GM21526 (cell line): ENCODE measurements at regions not wholly inside any gene's neighbourhood (a gene's known extent, or its start where the extent isn't known, plus 50 kb on each side); places are given as distances from the start of the nearest gene placed in this dataset.
"Not testable (repeated sequence)": the region's sequence is repeated elsewhere in the genome, so short reads cannot be mapped to it uniquely, and the experiment has no call there.

Experiments used
- ATAC-seq: cut with Tn5 transposase; IDR thresholded peaks from one replicate; pipeline ENCODE4 v1.9.1; 2021; ENCODE audit warnings: moderate library complexity; ENCODE audit not compliant: unreplicated experiment, low FRiP score

DNA sequence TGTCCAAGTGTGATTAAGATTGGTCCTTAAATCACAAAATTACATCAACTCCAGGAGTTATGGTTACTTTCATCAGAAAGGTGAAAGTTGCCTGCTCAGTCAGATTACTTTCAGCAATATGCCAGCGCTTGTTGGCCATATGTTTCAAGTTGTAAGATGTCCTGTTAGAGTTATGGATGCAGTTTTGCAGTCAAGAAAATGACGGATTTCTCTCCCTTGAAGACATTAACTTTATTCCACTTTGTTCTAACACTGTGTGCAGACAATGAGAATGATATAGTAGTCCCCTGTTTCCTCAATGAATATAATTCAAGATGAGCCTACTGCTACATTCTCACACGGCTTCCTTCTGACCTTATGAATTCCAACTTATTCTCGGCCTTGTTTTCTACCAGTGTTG is 295.0 kb upstream of the ADGRL3 start:
- no peak for ATAC-seq

DNA sequence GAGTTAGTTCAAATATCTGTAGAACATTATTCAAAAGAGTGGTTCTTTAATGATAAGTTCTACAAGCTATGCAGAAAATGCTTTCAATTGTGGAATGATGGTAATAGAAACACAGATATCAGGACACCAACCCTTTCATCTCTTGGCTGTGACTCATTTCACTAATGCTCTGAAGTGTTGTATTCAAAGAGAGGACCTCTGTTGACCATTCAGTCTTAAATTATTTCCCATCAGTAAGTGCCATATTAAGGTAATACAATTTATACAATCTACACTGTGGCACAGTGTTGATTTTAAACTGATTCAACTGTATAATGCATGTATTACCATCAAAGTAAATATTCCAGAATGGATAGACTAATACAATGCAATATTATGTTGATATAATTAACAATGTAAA is 289.0 kb upstream of the ADGRL3 start:
- ATAC-seq, result no peak

DNA sequence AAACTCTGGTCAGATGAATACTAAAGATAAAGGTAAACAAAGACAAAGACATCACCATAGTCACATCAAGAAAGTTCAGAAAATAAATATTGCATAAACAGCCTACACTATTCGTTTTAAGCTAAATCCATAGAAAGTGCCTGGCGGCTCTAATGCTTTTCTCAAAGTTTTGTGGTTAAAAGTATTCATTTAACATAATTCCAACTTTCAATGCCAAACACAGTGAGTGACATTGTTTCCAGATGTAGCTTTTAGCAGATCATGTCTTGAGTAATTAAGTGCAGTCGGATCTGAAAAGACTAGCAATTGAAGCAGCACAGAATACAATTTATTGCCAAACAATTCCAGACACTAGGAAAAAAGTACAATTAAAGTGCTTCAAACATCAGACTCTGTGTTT is 287.1 kb upstream of the ADGRL3 start:
- ATAC-seq, result no peak

DNA sequence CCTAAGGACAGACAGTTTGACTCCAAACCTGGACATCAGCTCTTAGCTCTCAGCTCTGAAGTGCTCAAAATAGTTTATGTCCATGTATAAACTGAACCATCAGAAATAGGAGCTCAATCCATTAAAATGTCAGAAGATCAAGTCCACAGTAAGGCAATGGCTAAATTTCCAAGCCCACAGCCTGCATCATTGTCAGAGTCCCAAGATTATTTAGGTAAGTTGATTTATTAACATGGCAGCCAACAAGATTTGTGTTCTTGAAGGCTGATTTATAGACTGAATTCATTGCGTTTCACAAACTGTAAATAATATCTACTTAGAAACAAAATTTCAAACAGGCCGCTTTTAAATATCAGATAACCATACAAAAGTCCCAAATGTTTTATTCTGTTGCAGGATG is 286.5 kb upstream of the ADGRL3 start:
- no peak for ATAC-seq

GRCh38 chr4:60921735-60922134 is 278.4 kb upstream of the ADGRL3 start:
- ATAC-seq, result not testable (repeated sequence)

DNA sequence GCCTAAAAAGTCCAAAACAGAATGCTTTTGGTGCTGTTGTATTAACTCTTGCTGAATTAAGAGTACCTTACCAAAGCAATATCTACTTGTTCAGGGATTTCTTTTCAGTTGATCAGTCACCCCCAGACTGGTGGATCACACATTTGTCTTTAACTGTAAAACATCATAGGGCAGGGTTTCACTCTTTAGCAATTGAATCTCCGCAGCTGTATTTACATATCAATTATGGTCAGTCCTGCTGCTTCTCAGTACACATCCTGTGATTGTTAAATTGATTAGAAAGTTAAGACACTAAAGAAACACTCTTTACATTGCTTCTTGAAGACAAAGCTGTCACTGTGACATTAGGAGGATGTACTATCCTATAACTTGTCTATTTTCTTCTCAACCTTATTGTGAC is 277.1 kb upstream of the ADGRL3 start:
- no peak for ATAC-seq

DNA sequence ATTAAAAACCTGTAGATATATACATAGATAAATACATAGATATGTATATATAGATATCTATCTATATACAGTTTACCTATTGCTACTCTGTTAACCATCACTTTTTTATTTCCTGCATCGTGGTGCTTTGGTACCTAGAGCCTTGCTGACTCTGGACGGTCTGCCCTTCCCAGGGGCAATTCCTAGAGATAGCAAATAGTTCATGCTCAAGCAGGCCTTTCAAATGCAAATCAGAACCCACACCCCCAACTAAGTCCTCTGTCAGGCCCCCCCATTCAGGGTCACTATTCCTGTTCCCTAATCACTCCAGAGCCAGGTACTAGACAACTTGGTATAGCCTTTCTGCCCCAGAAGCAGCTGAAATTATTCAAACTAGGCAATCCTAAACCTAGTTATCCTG is 273.5 kb upstream of the ADGRL3 start:
- no peak for ATAC-seq

GRCh38 chr4:60930866-60931265 is 269.3 kb upstream of the ADGRL3 start:
- no peak for ATAC-seq

DNA sequence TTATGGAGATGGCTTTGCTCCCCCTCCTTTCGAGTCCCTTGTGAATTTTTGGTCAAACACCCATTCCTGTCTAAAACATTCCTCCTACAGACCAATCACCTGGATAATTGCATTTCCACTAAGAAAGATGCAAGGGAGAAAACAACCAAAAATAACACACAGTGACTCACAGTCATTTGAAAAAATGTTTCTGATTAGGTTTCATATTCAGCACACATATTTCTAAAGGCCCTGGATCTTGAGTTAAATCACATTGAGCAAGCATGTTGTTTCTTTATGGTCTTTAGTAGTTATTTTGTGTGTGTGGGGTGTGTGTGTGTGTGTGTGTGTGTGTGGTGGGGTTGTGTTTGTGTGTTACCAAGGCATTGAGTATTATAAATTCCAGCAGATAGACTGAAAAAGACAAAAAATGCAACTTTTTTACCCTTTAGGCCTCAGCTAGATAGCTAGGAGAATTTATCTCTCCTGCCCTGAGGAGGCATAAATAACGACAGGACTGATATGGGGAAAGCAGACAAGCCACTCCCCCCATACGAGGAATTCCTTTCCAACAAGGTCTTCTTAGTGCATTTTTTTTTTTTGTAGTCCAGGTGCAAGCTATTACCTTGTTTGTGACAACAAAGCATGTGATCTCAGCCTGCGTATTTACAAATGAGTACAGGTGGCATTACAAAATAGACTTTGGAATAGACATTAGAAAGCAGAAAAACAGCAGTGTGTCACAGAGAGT is 265.4 kb upstream of the ADGRL3 start:
- ATAC-seq, result no peak

- no peak for ATAC-seq
Measured at GRCh38 chr4:60938181-60938580, 261.9 kb upstream of the ADGRL3 start.

DNA sequence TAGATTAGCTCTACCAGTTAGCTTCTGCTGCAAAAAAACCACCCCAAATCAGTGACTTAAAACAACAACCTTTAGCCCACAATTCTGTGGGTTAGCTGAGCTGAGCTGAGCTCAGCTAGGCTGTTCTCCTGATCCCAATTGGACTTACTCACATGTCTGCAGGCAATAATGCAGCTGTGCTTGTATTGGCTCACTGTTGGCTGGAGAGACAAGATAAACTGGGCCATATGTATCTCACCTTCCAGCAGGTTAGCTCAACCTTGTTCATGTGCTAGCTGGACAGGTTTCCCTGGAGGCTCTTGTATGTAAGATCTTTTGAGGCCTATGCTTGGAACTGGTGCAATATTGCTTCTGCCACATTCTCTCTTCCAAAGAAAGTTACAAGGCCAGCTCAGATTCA is 261.5 kb upstream of the ADGRL3 start:
- no peak for ATAC-seq

DNA sequence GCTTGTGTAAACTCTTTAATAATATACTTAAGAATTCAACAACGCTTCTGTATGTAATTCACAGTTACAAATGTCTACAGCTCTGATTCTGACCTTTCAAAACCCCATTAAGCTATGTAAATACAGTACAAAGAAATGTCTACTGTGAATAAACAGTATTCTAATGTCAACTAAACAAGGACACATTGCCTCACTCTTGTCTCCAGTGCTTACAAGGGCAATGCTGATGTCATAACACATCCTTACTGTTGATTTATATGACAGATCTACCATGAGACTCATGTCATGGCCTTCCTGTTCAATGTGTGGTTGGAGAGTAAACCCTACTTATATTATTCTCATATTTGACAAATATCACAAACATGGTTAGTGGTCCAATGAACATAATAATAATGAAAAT is 256.1 kb upstream of the ADGRL3 start:
- ATAC-seq, result no peak

DNA sequence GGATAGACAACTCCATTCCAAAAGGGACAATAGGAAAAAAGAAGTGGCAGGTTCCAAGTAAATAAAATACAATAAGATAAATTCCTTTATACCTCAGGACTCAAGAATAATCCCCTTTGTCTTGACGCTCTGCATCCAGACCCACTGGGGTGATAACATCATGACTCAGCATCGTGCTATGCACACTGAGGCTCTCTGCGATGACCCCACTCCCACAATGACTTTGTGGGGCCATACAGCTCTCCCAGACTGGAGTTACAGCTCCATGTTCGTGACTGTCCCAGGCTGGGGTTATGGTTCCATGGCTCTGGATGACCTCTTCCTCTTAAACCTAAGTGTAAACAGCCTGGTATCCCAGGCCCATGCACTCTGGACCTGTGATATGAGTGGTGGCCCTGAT is 254.5 kb upstream of the ADGRL3 start:
- ATAC-seq, result no peak

DNA sequence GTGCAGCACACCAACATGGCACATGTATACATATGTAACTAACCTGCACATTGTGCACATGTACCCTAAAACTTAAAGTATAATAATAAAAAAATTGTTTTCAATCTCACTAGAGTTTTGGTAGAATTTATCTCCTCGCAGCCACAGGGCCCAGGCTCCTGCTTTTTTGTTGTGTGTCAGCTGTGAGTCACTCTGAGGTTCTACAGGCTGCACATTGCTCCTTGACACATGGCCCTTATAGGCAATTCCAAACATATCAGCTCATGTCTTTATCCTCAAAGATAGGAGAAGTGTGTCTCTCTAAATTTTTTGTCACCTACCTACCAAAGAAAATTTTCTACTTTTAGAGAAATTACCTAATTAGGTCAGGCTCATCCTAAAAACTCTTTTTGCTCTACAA is 252.1 kb upstream of the ADGRL3 start:
- ATAC-seq, result no peak

DNA sequence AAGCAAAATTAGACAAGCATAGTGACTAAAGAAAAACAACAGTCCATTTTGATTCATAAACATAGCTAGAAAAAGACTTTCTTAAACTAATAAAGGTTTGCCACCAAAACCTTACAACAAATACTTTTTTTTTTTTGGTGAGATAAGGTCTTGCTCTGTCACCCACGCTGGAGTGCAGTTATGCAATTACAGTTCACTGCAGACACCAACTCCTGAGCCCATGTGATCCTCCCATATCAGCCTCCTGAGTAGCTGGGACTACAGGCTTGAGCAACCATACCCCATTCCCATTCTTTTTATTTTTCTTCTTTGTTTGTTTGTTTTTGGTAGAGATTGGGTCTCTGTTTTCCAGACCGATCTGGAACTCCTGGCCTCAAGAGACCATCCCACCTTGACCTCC is 247.2 kb upstream of the ADGRL3 start:
- ATAC-seq, result no peak

DNA sequence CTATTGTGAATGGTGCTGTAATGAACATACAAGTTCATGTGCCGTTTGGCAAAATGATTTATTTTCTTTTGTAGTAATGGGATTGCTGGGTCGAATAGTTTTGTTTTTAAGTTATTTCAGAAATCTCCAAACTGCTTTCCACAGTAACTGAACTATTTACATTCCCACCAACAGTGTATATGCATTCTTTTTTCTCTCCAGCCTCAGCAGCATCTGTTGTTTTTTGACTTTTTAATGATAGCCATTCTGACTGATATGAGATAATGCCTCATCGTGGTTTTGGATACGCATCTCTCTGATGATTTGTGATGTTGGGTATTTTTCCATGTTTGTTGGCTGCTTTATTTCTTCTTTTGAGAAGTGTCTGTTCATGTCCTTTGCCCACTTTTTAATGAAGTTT is 246.3 kb upstream of the ADGRL3 start:
- no peak for ATAC-seq

GRCh38 chr4:60962286-60962685 is 237.8 kb upstream of the ADGRL3 start:
- ATAC-seq, result no peak

- no peak for ATAC-seq
Measured at GRCh38 chr4:60981534-60981933, 218.6 kb upstream of the ADGRL3 start.

DNA sequence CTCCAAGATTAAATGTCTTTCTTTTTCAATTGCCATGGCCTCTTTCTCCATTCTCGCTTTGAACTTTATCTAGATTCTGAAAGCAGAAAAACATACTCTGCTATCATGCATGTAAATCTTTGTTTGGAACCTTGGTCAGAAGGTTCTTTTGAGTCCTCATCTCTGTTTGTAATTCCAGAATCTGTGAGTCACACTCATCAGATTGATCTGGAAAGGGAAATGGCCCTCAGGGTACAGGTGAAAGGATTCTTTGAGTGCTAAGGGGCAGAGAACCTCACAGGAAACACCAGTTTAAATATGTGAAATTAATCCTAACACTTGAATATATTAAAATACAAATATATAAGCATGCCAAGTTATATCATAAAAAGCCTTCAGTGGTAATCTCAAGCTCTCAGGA is 211.0 kb upstream of the ADGRL3 start:
- no peak for ATAC-seq

DNA sequence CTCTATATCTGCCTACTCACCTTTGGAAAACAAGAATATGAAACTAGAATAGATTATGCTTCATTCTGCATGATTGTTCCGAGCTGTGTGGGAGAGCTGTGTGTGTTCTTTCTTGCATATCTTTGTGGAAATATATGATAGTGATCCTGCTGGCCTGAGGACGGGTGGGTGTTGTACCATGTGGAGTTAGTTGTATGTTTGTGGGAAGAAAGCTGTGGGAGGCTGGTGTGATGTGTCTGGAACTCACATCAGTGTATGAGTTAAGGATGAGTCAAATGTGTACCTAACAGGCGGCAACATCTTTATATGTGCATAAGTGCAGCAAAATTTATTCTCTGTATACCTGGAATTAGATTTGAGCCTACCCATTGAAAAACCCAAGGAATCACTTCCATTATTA is 208.1 kb upstream of the ADGRL3 start:
- no peak for ATAC-seq

DNA sequence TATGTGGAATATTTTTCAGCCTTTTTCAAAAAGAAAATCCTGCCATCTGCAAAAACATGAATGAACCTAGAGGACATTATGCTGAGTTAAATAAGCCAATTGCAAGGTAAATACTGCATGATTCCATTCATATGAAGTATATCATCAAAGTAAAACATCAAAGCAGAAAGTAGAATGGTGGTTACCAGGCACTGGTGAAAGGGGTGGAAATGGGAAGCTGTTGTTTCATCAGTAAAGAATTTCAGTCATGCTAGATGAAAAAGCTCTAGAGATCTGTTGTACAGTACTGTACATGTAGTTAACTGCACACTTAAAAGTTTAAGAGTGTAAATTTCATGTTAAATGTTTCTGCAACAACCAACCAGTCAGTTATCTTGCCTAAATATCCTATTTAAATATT is 196.8 kb upstream of the ADGRL3 start:
- ATAC-seq, result no peak

GRCh38 chr4:61004651-61005170 is 195.4 kb upstream of the ADGRL3 start:
- ATAC-seq, result no peak

GRCh38 chr4:61011051-61011450 is 189.1 kb upstream of the ADGRL3 start:
- no peak for ATAC-seq
